ENCODE measurements at regions not wholly inside any gene's neighbourhood (a gene's known extent, or its start where the extent isn't known, plus 50 kb on each side); places are given as distances from the start of the nearest gene placed in this dataset.

DNA sequence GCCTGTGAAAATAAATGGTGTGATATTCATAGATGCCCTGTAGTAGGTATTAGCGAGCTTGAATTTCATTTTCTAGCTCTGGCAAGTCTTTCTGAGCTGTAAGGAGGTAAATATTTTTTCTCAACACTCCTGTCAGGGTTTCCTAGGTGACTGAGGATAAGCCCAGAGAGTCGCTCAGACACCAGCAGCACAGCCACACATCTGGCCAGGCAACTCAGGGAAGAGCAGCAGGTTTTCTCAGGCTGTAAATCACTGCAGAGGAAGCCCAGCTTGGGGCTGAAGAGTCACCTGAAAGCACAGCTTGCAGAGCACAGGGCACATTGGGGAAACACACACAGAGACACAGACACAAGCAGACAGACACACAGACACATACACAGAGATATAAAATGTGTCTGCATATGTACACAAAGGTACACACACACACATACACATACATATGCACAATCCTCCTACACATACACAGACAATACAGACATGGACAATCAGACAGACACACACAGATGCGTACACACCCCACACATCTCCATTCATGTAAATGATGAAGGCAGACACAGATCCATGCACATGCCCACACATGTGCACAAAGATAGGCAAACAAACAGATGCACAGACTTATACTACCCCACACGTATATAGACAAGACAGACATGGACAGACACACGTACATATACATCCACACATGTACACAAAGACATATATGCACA lies 232.0 kb upstream of the TMTC1 start:
- TF ChIP-seq, protein P1, sequence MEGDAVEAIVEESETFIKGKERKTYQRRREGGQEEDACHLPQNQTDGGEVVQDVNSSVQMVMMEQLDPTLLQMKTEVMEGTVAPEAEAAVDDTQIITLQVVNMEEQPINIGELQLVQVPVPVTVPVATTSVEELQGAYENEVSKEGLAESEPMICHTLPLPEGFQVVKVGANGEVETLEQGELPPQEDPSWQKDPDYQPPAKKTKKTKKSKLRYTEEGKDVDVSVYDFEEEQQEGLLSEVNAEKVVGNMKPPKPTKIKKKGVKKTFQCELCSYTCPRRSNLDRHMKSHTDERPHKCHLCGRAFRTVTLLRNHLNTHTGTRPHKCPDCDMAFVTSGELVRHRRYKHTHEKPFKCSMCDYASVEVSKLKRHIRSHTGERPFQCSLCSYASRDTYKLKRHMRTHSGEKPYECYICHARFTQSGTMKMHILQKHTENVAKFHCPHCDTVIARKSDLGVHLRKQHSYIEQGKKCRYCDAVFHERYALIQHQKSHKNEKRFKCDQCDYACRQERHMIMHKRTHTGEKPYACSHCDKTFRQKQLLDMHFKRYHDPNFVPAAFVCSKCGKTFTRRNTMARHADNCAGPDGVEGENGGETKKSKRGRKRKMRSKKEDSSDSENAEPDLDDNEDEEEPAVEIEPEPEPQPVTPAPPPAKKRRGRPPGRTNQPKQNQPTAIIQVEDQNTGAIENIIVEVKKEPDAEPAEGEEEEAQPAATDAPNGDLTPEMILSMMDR (IDR thresholded peaks at IDR 0.05 in 8 of 11, conservative IDR thresholded peaks at IDR 0.05 in 3 of 11): no peak
- no peak for TF ChIP-seq POLR2A (IDR thresholded peaks at IDR 0.05)

Data from spleen (tissue), 7 donors.